Memory B cell (primary cell): ENCODE measurements at regions not wholly inside any gene's neighbourhood (a gene's known extent, or its start where the extent isn't known, plus 50 kb on each side); places are given as distances from the start of the nearest gene placed in this dataset.
"Not testable (repeated sequence)": the region's sequence is repeated elsewhere in the genome, so short reads cannot be mapped to it uniquely, and the experiment has no call there.

Source experiments
- ATAC-seq: fragments of 150-1000 bp; cut with Tn5 transposase; 2 replicates; pipeline ENCODE4 v1.10.0; 2021; ENCODE audit warnings: low read depth, mild to moderate bottlenecking, moderate library complexity
- DNase-seq, 2 donors: peaks; one replicate each; pipeline ENCODE4 v3.0.0; 2022; ENCODE audit warnings: low spot score in 2 of 2
- H3K27ac Mint-ChIP-seq: one replicate; pipeline ENCODE4 v1.8.0; 2022; ENCODE audit warnings: mild to moderate bottlenecking, moderate library complexity, mixed read lengths
- H3K27me3 Mint-ChIP-seq: one replicate; pipeline ENCODE4 v1.8.0; 2022; ENCODE audit warnings: mixed read lengths
- H3K36me3 Mint-ChIP-seq: one replicate; pipeline ENCODE4 v1.8.0; 2022; ENCODE audit warnings: mild to moderate bottlenecking, mixed read lengths
- H3K4me1 Mint-ChIP-seq: one replicate; pipeline ENCODE4 v1.8.0; 2022; ENCODE audit warnings: mixed read lengths
- H3K4me3 Mint-ChIP-seq: one replicate; pipeline ENCODE4 v1.8.0; 2022; ENCODE audit warnings: mild to moderate bottlenecking, moderate library complexity, mixed read lengths
- H3K9me3 Mint-ChIP-seq: one replicate; pipeline ENCODE4 v1.8.0; 2022; ENCODE audit warnings: mixed read lengths

- H3K27ac Mint-ChIP-seq, result peak overlapping the region; percentile 78
- H3K4me1 Mint-ChIP-seq, result peaks cover 38% of the 10 kb centered on the region
- DNase-seq (no peak), ATAC-seq (no peak)
- no peaks in the 10 kb centered on the region for H3K27me3 Mint-ChIP-seq
- H3K9me3 Mint-ChIP-seq, result no peaks in the 10 kb centered on the region
- no peaks in the 10 kb centered on the region for H3K36me3 Mint-ChIP-seq
- no peak overlapping the region for H3K4me3 Mint-ChIP-seq
Observed at GRCh38 chr3:177351206-177351605, 153.9 kb upstream of the TBL1XR1 start.

DNA sequence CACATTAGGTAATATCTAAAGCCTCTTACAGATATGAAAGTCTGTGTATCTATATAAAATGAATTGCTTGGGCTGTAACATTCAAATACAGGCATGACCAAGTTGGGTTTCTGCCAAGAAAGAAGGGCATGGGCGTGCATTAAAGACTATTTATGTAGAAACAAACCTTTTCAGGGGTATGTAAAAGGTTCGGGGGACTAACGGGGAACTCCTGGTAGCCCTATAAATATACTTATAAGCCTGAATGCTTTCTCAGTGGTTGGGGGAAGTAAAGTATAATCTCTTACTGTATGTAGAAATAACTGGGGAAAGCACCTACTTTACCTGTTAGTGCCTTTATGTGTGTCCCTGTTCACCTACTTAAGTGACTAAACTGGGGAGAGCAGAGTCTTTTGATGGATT is 154.5 kb upstream of the TBL1XR1 start:
- no peaks in the 10 kb centered on the region for H3K27me3 Mint-ChIP-seq
- no peaks in the 10 kb centered on the region for H3K9me3 Mint-ChIP-seq
- H3K4me1 Mint-ChIP-seq, result peaks cover 40% of the 10 kb centered on the region

DNA sequence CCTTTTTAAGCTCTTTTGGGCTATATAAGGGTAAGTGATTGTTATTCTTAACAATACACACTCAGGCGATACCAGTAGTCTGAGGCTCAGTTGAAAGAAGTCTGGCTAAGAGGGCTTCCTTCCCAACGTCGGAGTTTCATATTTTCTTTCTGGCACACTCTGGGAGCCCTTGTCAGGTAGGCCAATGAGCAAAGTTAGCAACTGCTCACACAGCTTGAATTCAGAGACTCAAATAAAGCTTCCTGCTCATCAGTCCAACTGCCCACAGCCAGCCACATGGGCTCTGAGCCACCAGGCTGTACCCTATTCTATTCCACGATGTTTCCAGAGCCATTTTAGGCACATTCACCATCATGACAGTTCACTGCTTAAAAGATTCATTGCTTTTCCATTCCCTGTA is 155.1 kb upstream of the TBL1XR1 start:
- Mint-ChIP-seq H3K4me3 (no peak overlapping the region), H3K36me3 (no peaks in the 10 kb centered on the region), H3K9me3 (no peaks in the 10 kb centered on the region), H3K27me3 (no peaks in the 10 kb centered on the region), H3K4me1 (peaks cover 40% of the 10 kb centered on the region), H3K27ac (no peak overlapping the region)
- no peak for ATAC-seq
- no peak for DNase-seq

More for the DNA sequence above, 154.5 kb upstream of the TBL1XR1 start:
- peak; percentile 97 for ATAC-seq
- peak overlapping the region; percentile 22 for H3K4me3 Mint-ChIP-seq
- H3K36me3 Mint-ChIP-seq, result no peaks in the 10 kb centered on the region
- H3K27ac Mint-ChIP-seq, result peak overlapping the region; percentile 78
- peak in 1 of 2 donors; percentile 42 for DNase-seq

DNA sequence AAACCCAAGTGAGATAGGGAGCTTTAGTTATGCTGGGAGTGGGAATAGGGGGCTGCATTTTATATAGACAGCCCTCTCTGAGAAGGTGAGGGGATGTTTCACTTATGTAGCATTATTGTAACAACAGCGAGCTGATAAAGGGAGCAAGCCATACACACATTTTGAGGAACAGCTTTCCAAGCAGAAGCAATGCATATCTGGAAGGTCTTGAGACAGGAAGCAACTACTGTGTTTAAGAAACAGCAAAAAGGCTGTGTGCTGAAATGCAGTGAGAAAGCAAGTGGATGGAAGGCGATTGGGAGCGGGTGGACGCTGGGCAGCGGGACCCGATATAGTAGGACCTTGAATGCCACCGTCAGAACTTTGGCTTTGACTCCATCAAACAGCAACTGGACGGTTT is 155.9 kb upstream of the TBL1XR1 start:
- Mint-ChIP-seq H3K27ac (no peak overlapping the region), H3K9me3 (no peaks in the 10 kb centered on the region), H3K27me3 (no peaks in the 10 kb centered on the region), H3K4me3 (no peak overlapping the region), H3K4me1 (peaks cover 40% of the 10 kb centered on the region), H3K36me3 (no peaks in the 10 kb centered on the region)
- DNase-seq (no peak), ATAC-seq (no peak)

DNA sequence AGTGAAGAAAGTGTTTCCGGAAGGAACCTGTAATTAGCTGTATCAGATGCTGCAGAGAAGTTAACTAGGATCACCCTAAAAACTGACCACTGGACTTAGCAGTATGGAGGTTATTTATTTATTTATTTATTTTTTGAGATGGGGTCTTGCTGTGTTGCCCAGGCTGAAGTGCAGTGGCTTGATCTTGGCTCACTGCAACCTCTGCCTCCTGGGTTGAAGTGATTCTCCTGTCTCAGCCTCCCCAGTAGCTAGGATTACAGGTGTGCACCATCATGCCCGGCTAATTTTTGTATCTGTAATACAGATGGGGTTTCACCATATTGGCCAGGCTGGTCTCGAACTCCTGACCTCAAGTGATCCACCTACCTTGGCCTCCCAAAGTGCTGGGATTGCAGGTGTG is 156.6 kb upstream of the TBL1XR1 start:
- H3K4me3 Mint-ChIP-seq, H3K36me3 Mint-ChIP-seq, H3K9me3 Mint-ChIP-seq, ATAC-seq, DNase-seq, H3K27me3 Mint-ChIP-seq, H3K27ac Mint-ChIP-seq: not testable (repeated sequence)
- peaks cover 45% of the 10 kb centered on the region for H3K4me1 Mint-ChIP-seq

GRCh38 chr3:177354466-177354865 is 157.2 kb upstream of the TBL1XR1 start:
- Mint-ChIP-seq H3K27ac (no peak overlapping the region), H3K9me3 (no peaks in the 10 kb centered on the region), H3K36me3 (no peaks in the 10 kb centered on the region), H3K4me3 (no peak overlapping the region), H3K27me3 (no peaks in the 10 kb centered on the region), H3K4me1 (peaks cover 41% of the 10 kb centered on the region)
- DNase-seq (no peak), ATAC-seq (no peak)

- Mint-ChIP-seq H3K36me3 (no peaks in the 10 kb centered on the region), H3K4me1 (peaks cover 44% of the 10 kb centered on the region), H3K4me3 (no peak overlapping the region), H3K27ac (no peak overlapping the region), H3K27me3 (no peaks in the 10 kb centered on the region), H3K9me3 (no peaks in the 10 kb centered on the region)
- ATAC-seq, result no peak
- DNase-seq, result no peak
Observed at GRCh38 chr3:177356113-177356512, 158.8 kb upstream of the TBL1XR1 start.

- Mint-ChIP-seq H3K9me3 (no peaks in the 10 kb centered on the region), H3K4me1 (peaks cover 42% of the 10 kb centered on the region), H3K36me3 (no peaks in the 10 kb centered on the region), H3K27ac (no peak overlapping the region), H3K27me3 (no peaks in the 10 kb centered on the region), H3K4me3 (no peak overlapping the region)
- no peak for ATAC-seq
- DNase-seq, result no peak
Observed at GRCh38 chr3:177356952-177357351, 159.7 kb upstream of the TBL1XR1 start.

DNA sequence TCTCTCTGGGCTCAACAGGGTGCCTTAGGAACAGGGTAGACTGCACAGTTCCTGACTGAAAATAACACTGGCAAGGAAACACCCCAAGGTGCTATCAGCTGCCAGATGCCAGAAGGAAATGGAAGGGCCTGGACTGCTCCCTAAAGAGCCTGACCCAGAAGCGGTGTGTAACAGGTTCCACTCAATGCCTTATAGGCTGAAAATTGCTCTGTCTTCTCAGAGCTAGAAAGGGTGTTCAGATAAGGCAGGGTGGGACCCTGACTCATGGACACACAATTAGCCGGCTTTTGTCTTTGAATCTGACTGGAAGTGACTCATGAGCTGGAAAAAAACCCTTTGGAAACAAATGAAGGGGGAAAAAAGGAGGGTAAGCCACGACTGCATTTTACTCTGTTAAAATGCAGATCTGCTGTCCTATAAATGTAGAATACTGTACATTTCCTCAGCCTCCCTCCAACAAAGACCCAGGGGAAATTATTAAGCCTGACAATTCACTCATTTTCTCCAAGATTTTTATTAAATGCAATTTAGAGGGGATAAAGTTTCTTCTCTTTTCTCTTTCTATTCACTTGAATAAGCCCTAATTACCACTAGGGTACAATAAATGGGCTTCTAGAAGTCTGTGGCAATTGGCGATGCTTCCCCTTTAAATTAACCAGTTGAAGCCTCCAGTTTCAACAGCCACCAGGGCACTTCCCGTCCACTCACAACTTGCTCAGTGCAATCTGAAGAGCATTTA is 160.2 kb upstream of the TBL1XR1 start:
- H3K4me3 Mint-ChIP-seq, result peak overlapping the region; percentile 89
- H3K27me3 Mint-ChIP-seq, result no peaks in the 10 kb centered on the region
- no peak for ATAC-seq
- peaks cover 41% of the 10 kb centered on the region for H3K4me1 Mint-ChIP-seq
- H3K27ac Mint-ChIP-seq, result peak overlapping the region; percentile 83
- H3K36me3 Mint-ChIP-seq, result no peaks in the 10 kb centered on the region
- DNase-seq, result no peak
- no peaks in the 10 kb centered on the region for H3K9me3 Mint-ChIP-seq

DNA sequence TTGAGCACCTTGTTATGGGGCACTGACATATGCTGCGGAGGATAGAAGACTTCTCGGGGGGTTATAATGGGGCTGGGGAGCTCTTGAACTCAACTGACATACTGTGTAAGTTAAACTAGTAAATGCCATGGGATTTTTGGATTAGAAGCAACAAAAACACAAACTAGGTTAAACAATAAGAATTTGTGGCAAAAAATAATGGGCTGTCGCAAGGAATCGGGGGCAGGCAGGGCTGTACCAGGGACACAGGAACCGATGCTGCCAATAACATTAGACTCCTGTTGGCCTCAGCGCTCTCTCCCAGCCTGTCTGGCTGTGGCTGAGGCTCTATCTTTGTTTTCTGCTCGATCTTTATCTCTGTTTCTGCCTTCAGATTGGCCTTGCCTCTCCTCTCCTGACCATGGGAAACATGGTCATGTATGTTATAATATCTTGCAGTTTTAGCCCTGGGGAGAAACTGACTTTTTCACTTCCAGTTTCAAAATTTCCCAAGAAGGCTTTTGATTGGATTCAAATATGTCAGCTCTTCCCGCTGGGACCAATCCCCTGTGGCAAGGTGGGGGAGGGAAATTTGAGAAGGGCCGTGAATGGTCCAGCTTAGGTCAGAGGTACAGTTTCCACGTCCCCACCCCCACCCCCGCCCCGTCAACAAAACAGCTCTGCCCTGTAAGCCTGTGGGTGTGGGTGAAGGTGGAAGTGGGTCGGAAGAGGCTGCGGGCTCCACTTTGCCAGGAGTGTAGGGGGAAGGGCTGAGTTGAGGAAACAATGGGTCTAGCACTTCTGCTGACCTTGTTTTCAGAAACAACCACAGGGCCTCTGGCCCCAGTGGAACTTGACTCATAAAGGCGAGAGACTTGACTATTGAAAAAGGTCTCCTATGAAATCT is 161.1 kb upstream of the TBL1XR1 start:
- DNase-seq, result no peak

DNA sequence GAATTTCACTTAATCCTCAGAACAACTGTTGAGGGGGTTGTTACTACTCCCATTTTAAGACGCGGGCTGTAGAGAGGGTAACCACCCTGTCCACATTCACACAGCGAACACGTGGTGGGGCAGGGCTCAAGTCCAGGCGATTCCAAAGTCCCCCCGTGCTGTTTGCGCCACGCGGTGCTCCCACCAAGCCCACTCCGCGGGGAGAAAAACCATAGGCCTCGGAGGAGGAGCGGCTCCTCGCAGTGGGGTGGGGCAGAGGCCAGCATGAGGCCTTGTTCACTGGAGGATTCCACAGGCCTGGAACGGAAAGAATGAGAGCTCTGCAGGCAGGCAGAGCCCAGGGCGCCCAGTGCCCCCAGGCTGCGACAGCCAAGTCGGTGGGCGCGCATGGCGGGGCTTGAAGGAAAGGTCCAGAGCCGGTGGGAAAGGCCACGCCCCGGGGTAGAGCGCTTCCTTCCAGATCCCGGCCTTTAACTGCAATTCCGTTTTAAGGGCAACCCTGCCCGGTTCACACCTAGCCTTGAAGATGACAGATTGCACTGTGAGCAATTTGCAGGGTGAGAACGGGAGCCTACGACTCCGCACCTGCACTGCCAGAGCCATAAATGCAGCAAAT is 161.8 kb upstream of the TBL1XR1 start:
- peak overlapping the region; percentile 98 for H3K27ac Mint-ChIP-seq
- H3K4me1 Mint-ChIP-seq, result peaks cover 33% of the 10 kb centered on the region
- H3K4me3 Mint-ChIP-seq, result peak overlapping the region; percentile 89
- DNase-seq, result peak in 1 of 2 donors; percentile 35
- no peaks in the 10 kb centered on the region for H3K9me3 Mint-ChIP-seq
- H3K27me3 Mint-ChIP-seq, result no peaks in the 10 kb centered on the region
- no peaks in the 10 kb centered on the region for H3K36me3 Mint-ChIP-seq
- peak; percentile 38 for ATAC-seq

More for the DNA sequence above, 161.1 kb upstream of the TBL1XR1 start:
- Mint-ChIP-seq H3K9me3 (no peaks in the 10 kb centered on the region), H3K27ac (peak overlapping the region; percentile 83), H3K4me3 (peak overlapping the region; percentile 89), H3K27me3 (no peaks in the 10 kb centered on the region), H3K36me3 (no peaks in the 10 kb centered on the region), H3K4me1 (peaks cover 33% of the 10 kb centered on the region)
- ATAC-seq, result no peak

DNA sequence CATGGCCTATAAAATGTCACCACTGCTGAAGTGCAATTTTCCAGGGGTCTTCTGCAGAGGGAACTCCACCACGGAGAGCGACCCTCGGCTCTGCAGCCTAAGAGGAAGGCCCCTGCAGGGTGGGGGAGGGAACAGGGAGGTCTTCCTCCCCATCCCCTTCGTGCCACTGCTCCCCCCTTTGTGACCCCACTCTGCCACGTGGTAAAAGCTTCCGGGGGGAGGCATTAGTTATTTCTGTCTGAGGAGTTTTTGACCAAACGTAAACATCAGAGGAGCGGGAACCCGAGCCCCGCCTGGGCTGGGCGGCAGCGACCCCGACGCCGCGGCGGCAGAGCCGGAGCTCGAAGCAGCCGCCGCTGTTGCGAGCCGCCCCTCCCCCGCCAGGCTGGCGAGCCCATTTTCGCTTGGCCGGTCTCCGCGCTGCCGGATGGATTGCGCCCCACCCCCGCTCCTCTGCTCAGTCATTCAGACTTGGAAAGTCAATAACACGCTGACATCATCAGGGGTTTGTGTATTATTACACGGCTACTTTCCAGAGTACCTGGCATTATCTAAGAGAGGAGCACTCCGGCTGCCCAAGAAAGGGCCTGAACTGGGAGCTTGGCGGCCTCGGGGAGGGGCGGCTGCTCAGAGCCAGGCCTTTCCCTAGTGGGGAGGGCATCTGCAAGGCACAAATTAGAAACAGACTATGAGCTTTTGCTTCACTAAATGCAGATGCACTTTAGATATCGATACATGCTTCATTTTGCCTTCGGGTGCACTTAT is 162.5 kb upstream of the TBL1XR1 start:
- H3K4me3 Mint-ChIP-seq, result peak overlapping the region; percentile 89
- H3K27me3 Mint-ChIP-seq, result no peaks in the 10 kb centered on the region
- no peaks in the 10 kb centered on the region for H3K9me3 Mint-ChIP-seq
- H3K27ac Mint-ChIP-seq, result peak overlapping the region; percentile 98
- ATAC-seq, result peak; percentile 84
- H3K36me3 Mint-ChIP-seq, result no peaks in the 10 kb centered on the region
- DNase-seq, result peak; percentile 98 to 99
- peaks cover 33% of the 10 kb centered on the region for H3K4me1 Mint-ChIP-seq

DNA sequence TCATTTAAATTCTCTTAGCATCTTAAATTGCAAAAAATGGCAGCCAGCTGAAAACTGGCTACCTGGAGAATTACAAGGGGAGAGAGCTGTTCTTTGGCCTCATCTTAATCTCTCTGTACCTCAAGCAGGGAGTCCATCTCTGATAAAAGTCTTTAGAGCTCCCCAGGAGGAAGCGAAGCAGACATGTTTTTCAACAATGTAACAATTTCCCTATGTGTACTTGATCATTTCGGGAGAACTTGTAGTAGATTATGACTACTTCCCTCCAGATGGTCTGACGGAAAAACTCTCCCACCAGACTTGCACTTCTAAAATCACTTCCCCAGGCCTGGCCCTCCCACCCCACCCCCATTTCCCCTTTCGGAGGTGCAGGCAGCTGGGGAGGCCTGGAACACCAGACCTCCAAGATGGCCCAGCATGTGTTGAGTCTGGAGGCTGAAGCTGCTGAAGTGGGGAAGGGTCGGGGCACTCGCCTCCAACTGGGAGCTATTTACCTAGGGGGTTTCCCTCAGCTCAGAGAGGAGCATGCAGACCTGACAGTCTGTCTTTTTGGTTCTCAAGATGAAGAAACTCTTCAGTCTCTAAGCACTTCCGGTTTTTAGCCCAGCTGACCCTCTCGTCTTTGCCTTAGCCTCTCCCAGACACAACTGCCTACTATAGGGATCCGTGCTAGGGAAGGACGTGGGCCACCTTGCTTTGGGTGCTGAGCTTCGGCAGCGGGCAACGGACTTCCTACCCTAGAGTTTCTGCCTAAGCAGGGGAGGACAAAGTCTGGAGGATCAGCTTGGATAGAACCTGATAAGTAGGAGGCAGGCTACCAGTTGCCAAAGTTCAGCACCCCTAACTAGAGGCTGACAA is 164.0 kb upstream of the TBL1XR1 start:
- H3K4me1 Mint-ChIP-seq, result peaks cover 31% of the 10 kb centered on the region
- no peaks in the 10 kb centered on the region for H3K9me3 Mint-ChIP-seq
- DNase-seq (no peak), ATAC-seq (no peak)
- H3K27me3 Mint-ChIP-seq, result no peaks in the 10 kb centered on the region
- H3K36me3 Mint-ChIP-seq, result no peaks in the 10 kb centered on the region
- H3K27ac Mint-ChIP-seq, result peak overlapping the region; percentile 98
- H3K4me3 Mint-ChIP-seq, result peak overlapping the region; percentile 68
